Panc1 (cell line): ENCODE measurements at regions not wholly inside any gene's neighbourhood (a gene's known extent, or its start where the extent isn't known, plus 50 kb on each side); places are given as distances from the start of the nearest gene placed in this dataset.

Experiments used
- ATAC-seq: fragments of 200-7000 bp; cut with Tn5 transposase; 2 replicates; pipeline ENCODE4 v1.9.1; 2020; ENCODE audit warnings: mild to moderate bottlenecking, moderate library complexity
- BruUV-seq: library from RNA; stranded (reverse); fragments of 400-500 nt; replicated peaks from 2 replicates; lab custom pipeline; 2021; lab: Mats Ljungman, UMichigan
- CTCF ChIA-PET: fragments of 300-600 bp; sonication (Branson Sonifier 250); formaldehyde crosslinking; loops from one replicate; lab custom pipeline; 2022; ENCODE audit warnings: antibody characterized with exemption; lab: Charles Lee
- POLR2A ChIA-PET: fragments of 300-600 bp; sonication (Branson Sonifier 250); formaldehyde crosslinking; loops from one replicate; lab custom pipeline; 2022; ENCODE audit warnings: antibody characterized with exemption; lab: Charles Lee
- DNase-seq: peaks from one replicate; pipeline ENCODE4 v3.0.0-alpha.2; 2010; ENCODE audit warnings: low read depth, low spot score
- H3K27ac ChIP-seq: 2 replicates; pipeline ENCODE4 v1.5.1; 2011; ENCODE audit warnings: mild to moderate bottlenecking, low read length, inconsistent platforms
- H3K27me3 ChIP-seq: fragments of 200-500 bp; sonication (Bioruptor generic); 2 replicates; pipeline ENCODE4 v1.6.0; 2014; ENCODE audit warnings: low read length, inconsistent platforms; ENCODE audit not compliant: control insufficient read depth, insufficient read depth
- H3K36me3 ChIP-seq: fragments of 200-500 bp; sonication (Bioruptor generic); 2 replicates; pipeline ENCODE4 v1.5.1; 2014; ENCODE audit warnings: inconsistent platforms, mild to moderate bottlenecking, low read length, moderate library complexity; ENCODE audit not compliant: control insufficient read depth, insufficient read depth
- H3K4me1 ChIP-seq: 2 replicates; pipeline ENCODE4 v1.5.1; 2011; ENCODE audit warnings: inconsistent platforms, mild to moderate bottlenecking, low read length, moderate library complexity; ENCODE audit not compliant: control insufficient read depth, insufficient read depth
- H3K4me3 ChIP-seq, 2 experiments: 2 replicates each; pipeline ENCODE4 v1.5.1; 2011 to 2012; ENCODE audit warnings: low read depth in 2 of 2, low read length in 2 of 2, mild to moderate bottlenecking in 2 of 2, inconsistent platforms in 1 of 2, moderate library complexity in 1 of 2
- H3K9me3 ChIP-seq: fragments of 200-500 bp; sonication (Bioruptor generic); 2 replicates; pipeline ENCODE4 v1.5.1; 2014; ENCODE audit warnings: low read depth, mild to moderate bottlenecking, inconsistent platforms, low read length, moderate library complexity; ENCODE audit not compliant: control insufficient read depth, insufficient read depth
- POLR2AphosphoS5 ChIP-seq: IDR thresholded peaks from 2 replicates; pipeline ENCODE4 v1.6.1; 2012; ENCODE audit warnings: mild to moderate bottlenecking, low read depth, low read length, moderate library complexity
- REST ChIP-seq, 2 experiments: IDR thresholded peaks; 2 replicates each; pipeline ENCODE4 v1.6.1; 2011 to 2012; ENCODE audit warnings: low read depth in 2 of 2, control low read depth in 1 of 2, low read length in 1 of 2, mild to moderate bottlenecking in 1 of 2, moderate library complexity in 1 of 2; ENCODE audit not compliant: insufficient read depth in 1 of 2
- SIN3A ChIP-seq: IDR thresholded peaks from 2 replicates; pipeline ENCODE4 v1.6.1; 2012; ENCODE audit warnings: low read depth, mild to moderate bottlenecking, low read length, moderate library complexity, borderline replicate concordance; ENCODE audit not compliant: insufficient read depth
- TCF7L2 ChIP-seq: IDR thresholded peaks from 2 replicates; pipeline ENCODE4 v1.6.1; 2011; ENCODE audit warnings: mild to moderate bottlenecking, low read depth, low read length, inconsistent platforms
- in situ Hi-C: cut with HindIII; loops from 2 replicates; pipeline ENCODE4 v1.10.0; 2016; ENCODE audit warnings: low sequenced_read_pairs, low pct_unique_long_range_greater_than_20kb
- intact Hi-C: fragments of 100-400 bp; cut with micrococcal nuclease; formaldehyde crosslinking; loops from one replicate; pipeline ENCODE4 v1.10.0; 2022; ENCODE audit not compliant: unreplicated experiment
- TF ChIP-seq, protein P1 (sequence below): fragments of 450-650 bp; IDR thresholded peaks from 2 replicates; pipeline ENCODE4 v1.5.1; 2017; ENCODE audit warnings: mild to moderate bottlenecking

DNA sequence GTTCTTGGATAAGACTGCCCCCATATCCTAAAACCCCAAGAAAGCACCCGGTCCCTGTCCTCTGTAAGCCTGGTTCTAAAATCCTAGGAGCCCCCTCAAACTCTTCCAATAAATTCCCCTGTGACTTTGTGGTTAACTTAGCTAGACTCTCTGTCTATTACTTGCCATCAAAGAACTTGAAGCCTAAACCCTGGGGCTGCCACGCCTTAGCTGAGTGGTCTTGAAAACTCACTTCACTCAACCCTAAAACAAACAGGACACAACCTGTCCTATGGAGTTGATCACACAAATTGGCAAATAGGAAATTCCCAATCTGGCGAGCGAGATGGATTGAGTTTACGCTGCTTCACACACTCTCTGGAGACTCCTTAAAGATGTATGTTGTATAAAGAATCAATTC is 191.4 kb upstream of the SVIL start:
- Histone ChIP-seq H3K27ac (no peak overlapping the region), H3K9me3 (no peaks in the 10 kb centered on the region), H3K4me1 (no peaks in the 10 kb centered on the region), H3K4me3 (no peak overlapping the region), H3K27me3 (no peaks in the 10 kb centered on the region), H3K36me3 (no peaks in the 10 kb centered on the region)
- no TSS peak for BruUV-seq
- ChIA-PET POLR2A (interaction anchor here (0.6 kb wide), 1 partner anchor 15 kb away, joined by 3 read pairs; no protein-coding TSS in a partner anchor), CTCF (no interaction called here)
- ATAC-seq (no peak), DNase-seq (no peak)
- in situ Hi-C loops, result no loop called here
- TF ChIP-seq TCF7L2, result no peak
- TF ChIP-seq, protein P1, sequence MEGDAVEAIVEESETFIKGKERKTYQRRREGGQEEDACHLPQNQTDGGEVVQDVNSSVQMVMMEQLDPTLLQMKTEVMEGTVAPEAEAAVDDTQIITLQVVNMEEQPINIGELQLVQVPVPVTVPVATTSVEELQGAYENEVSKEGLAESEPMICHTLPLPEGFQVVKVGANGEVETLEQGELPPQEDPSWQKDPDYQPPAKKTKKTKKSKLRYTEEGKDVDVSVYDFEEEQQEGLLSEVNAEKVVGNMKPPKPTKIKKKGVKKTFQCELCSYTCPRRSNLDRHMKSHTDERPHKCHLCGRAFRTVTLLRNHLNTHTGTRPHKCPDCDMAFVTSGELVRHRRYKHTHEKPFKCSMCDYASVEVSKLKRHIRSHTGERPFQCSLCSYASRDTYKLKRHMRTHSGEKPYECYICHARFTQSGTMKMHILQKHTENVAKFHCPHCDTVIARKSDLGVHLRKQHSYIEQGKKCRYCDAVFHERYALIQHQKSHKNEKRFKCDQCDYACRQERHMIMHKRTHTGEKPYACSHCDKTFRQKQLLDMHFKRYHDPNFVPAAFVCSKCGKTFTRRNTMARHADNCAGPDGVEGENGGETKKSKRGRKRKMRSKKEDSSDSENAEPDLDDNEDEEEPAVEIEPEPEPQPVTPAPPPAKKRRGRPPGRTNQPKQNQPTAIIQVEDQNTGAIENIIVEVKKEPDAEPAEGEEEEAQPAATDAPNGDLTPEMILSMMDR, result no peak
- TF ChIP-seq REST (IDR thresholded peaks at IDR 0.05; ENCODE audit: insufficient read depth in 1 of 2, low read depth in 2 of 2, low read length in 1 of 2), result no peak
- intact Hi-C loops, result no loop called here

DNA sequence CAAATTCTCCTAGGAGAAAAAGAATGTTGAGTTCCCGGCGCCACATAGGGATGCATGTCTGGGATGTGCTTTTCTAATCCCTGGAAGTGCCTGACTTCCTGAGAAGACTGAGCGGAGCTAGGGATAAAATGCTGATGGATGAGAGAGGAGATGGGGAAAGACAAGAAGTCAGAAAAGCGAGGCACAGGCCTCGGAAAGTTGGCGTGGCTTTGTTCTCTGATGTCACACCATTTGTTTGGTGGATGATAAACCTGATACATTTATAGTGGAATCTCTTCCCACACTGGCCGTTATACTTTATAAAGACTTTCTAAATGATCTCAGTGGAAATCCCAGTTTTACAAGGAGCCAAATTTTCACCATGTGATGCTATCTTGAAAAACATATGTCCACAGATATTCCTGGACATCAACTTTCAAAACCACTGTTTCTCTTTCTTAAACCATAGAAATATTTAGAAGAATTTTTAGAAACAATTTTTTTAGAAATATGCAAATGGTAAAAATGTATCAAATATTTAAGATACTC is 188.8 kb upstream of the SVIL start:
- intact Hi-C loops (no loop called here), in situ Hi-C loops (no loop called here)
- ATAC-seq (no peak), DNase-seq (no peak)
- POLR2A ChIA-PET, result no interaction called here
- no peaks in the 10 kb centered on the region for H3K36me3 ChIP-seq
- TF ChIP-seq REST (IDR thresholded peaks at IDR 0.05; ENCODE audit: insufficient read depth in 1 of 2, low read depth in 2 of 2, low read length in 1 of 2) (no peak), TCF7L2 (no peak), SIN3A (no peak), POLR2AphosphoS5 (no peak)
- TF ChIP-seq, protein P1, result no peak
- H3K4me1 ChIP-seq, result no peaks in the 10 kb centered on the region
- BruUV-seq, result no TSS peak
- no peaks in the 10 kb centered on the region for H3K27me3 ChIP-seq
- H3K4me3 ChIP-seq, result no peak overlapping the region
- CTCF ChIA-PET, result no interaction called here
- no peaks in the 10 kb centered on the region for H3K9me3 ChIP-seq
- H3K27ac ChIP-seq, result no peak overlapping the region
